SK-N-SH (cell line): ENCODE measurements at regions not wholly inside any gene's neighbourhood (a gene's known extent, or its start where the extent isn't known, plus 50 kb on each side); places are given as distances from the start of the nearest gene placed in this dataset.

Source experiments
- CTCF ChIA-PET: fragments of 300-600, 350-600 bp; formaldehyde crosslinking; extraction: SDS; loops from one replicate; lab custom pipeline; 2021; lab: Yijun Ruan, JAX
- POLR2A ChIA-PET: fragments of 350-600 bp; sonication (Branson Sonifier 250); formaldehyde crosslinking; extraction: SDS; loops from one replicate; lab custom pipeline; 2020; ENCODE audit warnings: antibody characterized with exemption, inconsistent platforms; lab: Yijun Ruan, JAX
- DNase-seq: peaks from one replicate; pipeline ENCODE4 v3.0.0; 2012
- H2AFZ ChIP-seq: fragments of 200-600 bp; sonication (generic); 2 replicates; pipeline ENCODE4 v1.8.1; 2016; ENCODE audit warnings: antibody characterized with exemption, mild to moderate bottlenecking, low read depth
- H3F3A ChIP-seq: fragments of 200-600 bp; sonication (generic); replicated peaks from 2 replicates; pipeline ENCODE3; 2016; ENCODE audit warnings: antibody characterized with exemption, mild to moderate bottlenecking; ENCODE audit not compliant: insufficient read depth
- H3K27ac ChIP-seq, 2 experiments: fragments of 200-500 bp in 1 of 2; fragments of 200-600 bp in 1 of 2; sonication (Bioruptor generic) in 1 of 2; sonication (generic), shearing (Covaris generic) in 1 of 2; 2 replicates each; pipeline versions ENCODE4 v1.5.1 to v1.6.1; 2014 to 2016; ENCODE audit warnings: low read depth in 2 of 2, inconsistent platforms in 1 of 2, low read length in 1 of 2, mild to moderate bottlenecking in 1 of 2, mixed read lengths in 1 of 2
- H3K27me3 ChIP-seq: fragments of 200-600 bp; sonication (generic), shearing (Covaris generic); 2 replicates; pipeline ENCODE4 v1.6.1; 2016; ENCODE audit warnings: mixed run types; ENCODE audit not compliant: insufficient read depth
- H3K36me3 ChIP-seq, 2 experiments: fragments of 200-500 bp in 1 of 2; fragments of 200-600 bp in 1 of 2; sonication (Bioruptor generic) in 1 of 2; sonication (generic) in 1 of 2; replicated peaks in 1 of 2; 2 replicates each; pipeline versions ENCODE3 to v1.5.1; 2014 to 2016; ENCODE audit warnings: low read length in 1 of 2, mild to moderate bottlenecking in 1 of 2; ENCODE audit not compliant: insufficient read depth in 2 of 2, control insufficient read depth in 1 of 2
- H3K4me1 ChIP-seq, 2 experiments: fragments of 200-500 bp in 1 of 2; fragments of 200-600 bp in 1 of 2; sonication (Bioruptor generic) in 1 of 2; sonication (generic), shearing (Covaris generic) in 1 of 2; 2 replicates each; pipeline versions ENCODE4 v1.5.1 to v1.6.1; 2014 to 2016; ENCODE audit warnings: low read depth in 1 of 2, low read length in 1 of 2, mixed run types in 1 of 2; ENCODE audit not compliant: insufficient read depth in 2 of 2, control insufficient read depth in 1 of 2
- H3K4me2 ChIP-seq: fragments of 200-600 bp; sonication (generic), shearing (Covaris generic); 2 replicates; pipeline ENCODE4 v1.6.1; 2017; ENCODE audit warnings: mixed run types
- H3K4me3 ChIP-seq, 2 experiments: fragments of 200-500 bp in 1 of 2; fragments of 200-600 bp in 1 of 2; sonication (Bioruptor generic) in 1 of 2; sonication (generic), shearing (Covaris generic) in 1 of 2; 2 replicates each; pipeline versions ENCODE4 v1.5.1 to v1.8.1; 2014 to 2016; ENCODE audit warnings: low read depth in 2 of 2, inconsistent platforms in 1 of 2, low read length in 1 of 2, mild to moderate bottlenecking in 1 of 2, mixed read lengths in 1 of 2, moderate library complexity in 1 of 2
- H3K79me2 ChIP-seq: fragments of 200-600 bp; sonication (generic); 2 replicates; pipeline ENCODE4 v1.8.1; 2017; ENCODE audit warnings: mild to moderate bottlenecking; ENCODE audit not compliant: insufficient read depth
- H3K9ac ChIP-seq: fragments of 200-600 bp; sonication (generic); 2 replicates; pipeline ENCODE4 v1.6.1; 2017; ENCODE audit warnings: mixed run types
- H3K9me2 ChIP-seq: fragments of 200-600 bp; sonication (generic); 2 replicates; pipeline ENCODE4 v1.6.1; 2017; ENCODE audit warnings: mixed run types
- H3K9me3 ChIP-seq: fragments of 200-600 bp; sonication (generic); 2 replicates; pipeline ENCODE4 v1.6.1; 2017; ENCODE audit warnings: mixed run types, mild to moderate bottlenecking, moderate library complexity
- H4K20me1 ChIP-seq: fragments of 200-600 bp; sonication (generic); 2 replicates; pipeline ENCODE4 v1.6.1; 2017; ENCODE audit warnings: mild to moderate bottlenecking, mixed run types; ENCODE audit not compliant: insufficient read depth
- CHD2 ChIP-seq: fragments of 150-350 bp; IDR thresholded peaks from 2 replicates; pipeline ENCODE4 v1.6.1; 2018; ENCODE audit warnings: low read length; ENCODE audit not compliant: partially characterized antibody
- EP300 ChIP-seq, 2 experiments: IDR thresholded peaks; 2 replicates each; pipeline versions ENCODE4 v1.4.0 to v1.6.1; 2012; ENCODE audit warnings: borderline replicate concordance in 1 of 2, low read depth in 1 of 2, low read length in 1 of 2
- FOSL2 ChIP-seq: IDR thresholded peaks from 2 replicates; pipeline ENCODE4 v1.4.0; 2012; ENCODE audit warnings: low read depth, mild to moderate bottlenecking, moderate library complexity, borderline replicate concordance
- FOXJ3 ChIP-seq: sonication (generic); formaldehyde crosslinking; IDR thresholded peaks from 2 replicates; pipeline ENCODE4 v1.5.1; 2020; ENCODE audit warnings: mild to moderate bottlenecking, missing genetic modification reagents
- JUND ChIP-seq: IDR thresholded peaks from 2 replicates; pipeline ENCODE4 v1.4.0; 2012
- MAX ChIP-seq: IDR thresholded peaks from 2 replicates; pipeline ENCODE4 v1.4.0; 2012; ENCODE audit warnings: low read depth
- MXI1 ChIP-seq: IDR thresholded peaks from 2 replicates; pipeline ENCODE4 v1.6.1; 2012; ENCODE audit warnings: mild to moderate bottlenecking, low read depth, low read length, improper control_type of control experiment
- NFIC ChIP-seq: IDR thresholded peaks from 2 replicates; pipeline ENCODE4 v1.4.0; 2012; ENCODE audit warnings: borderline replicate concordance
- POLR2AphosphoS5 ChIP-seq: IDR thresholded peaks from 2 replicates; pipeline ENCODE4 v1.6.1; 2012; ENCODE audit warnings: low read depth, low read length
- RAD21 ChIP-seq: IDR thresholded peaks from 2 replicates; pipeline ENCODE4 v1.6.1; 2012; ENCODE audit warnings: mild to moderate bottlenecking, low read length
- SIN3A ChIP-seq: IDR thresholded peaks from 2 replicates; pipeline ENCODE4 v1.6.1; 2012; ENCODE audit warnings: low read depth, mild to moderate bottlenecking, low read length, moderate library complexity, borderline replicate concordance
- SMC3 ChIP-seq: IDR thresholded peaks from 2 replicates; pipeline ENCODE4 v1.6.1; 2012; ENCODE audit warnings: low read depth, low read length, improper control_type of control experiment
- TAF1 ChIP-seq: IDR thresholded peaks from 2 replicates; pipeline ENCODE4 v1.6.1; 2012; ENCODE audit warnings: low read depth, mild to moderate bottlenecking, low read length, moderate library complexity, borderline replicate concordance
- TCF12 ChIP-seq: IDR thresholded peaks from 2 replicates; pipeline ENCODE4 v1.4.0; 2012
- USF1 ChIP-seq: IDR thresholded peaks from 2 replicates; pipeline ENCODE4 v1.4.0; 2012; ENCODE audit warnings: low read depth, borderline replicate concordance
- YY1 ChIP-seq: IDR thresholded peaks from 2 replicates; pipeline ENCODE4 v1.4.0; 2012; ENCODE audit warnings: low read depth, mild to moderate bottlenecking
- WGBS: methylation state at CpG from one replicate; pipeline ENCODE4 v1.1.6; 2017; ENCODE audit warnings: low lambda C conversion rate; 5-methylcytosine and 5-hydroxymethylcytosine counted together
- TF ChIP-seq, protein P1 (sequence below): IDR thresholded peaks from 2 replicates; pipeline ENCODE4 v1.6.1; 2012; ENCODE audit warnings: mild to moderate bottlenecking, low read depth, low read length, moderate library complexity
- TF ChIP-seq, protein P2 (sequence below): IDR thresholded peaks from 2 replicates; pipeline ENCODE4; 2012

DNA sequence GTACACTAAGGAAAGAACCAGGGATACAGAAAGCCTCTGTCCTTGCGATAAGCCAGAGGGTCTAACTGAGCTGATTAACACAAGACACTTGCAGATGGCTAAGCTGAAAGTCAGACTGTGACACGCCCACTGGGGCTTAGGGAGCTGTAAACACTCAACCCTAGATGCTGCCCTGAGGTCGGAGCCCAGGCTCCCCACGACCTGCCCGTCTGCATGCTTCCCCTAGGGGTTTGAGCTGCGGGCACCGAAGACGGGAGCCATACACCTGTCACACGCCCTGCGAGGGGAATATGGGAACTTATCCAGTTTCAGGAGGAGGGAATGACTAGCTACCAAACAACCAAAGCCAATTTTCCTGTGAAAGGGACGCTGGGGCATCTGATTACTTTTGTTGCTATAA lies 96.0 kb downstream of the HTR5A start:
- ChIA-PET CTCF (interaction anchor here (1.6 to 3.8 kb wide), 2 partner anchors 24 to 178 kb away, joined by 5 to 14 read pairs; no protein-coding TSS in a partner anchor), POLR2A (no interaction called here)
- Histone ChIP-seq H3K9me3 (no peaks in the 10 kb centered on the region), H3K27me3 (peaks cover 10% of the 10 kb centered on the region; the same call in 1 of the 2 replicates), H3K4me2 (no peak overlapping the region), H3K9ac (peak overlapping the region; percentile 6; the same call in 1 of the 2 replicates), H4K20me1 (no peaks in the 10 kb centered on the region), H2AFZ (no peak overlapping the region; the same call in 1 of the 2 replicates), H3K27ac (no peak overlapping the region), H3K36me3 (no peaks in the 10 kb centered on the region), H3K4me1 (no peaks in the 10 kb centered on the region), H3F3A (no peaks in the 10 kb centered on the region), H3K4me3 (no peak overlapping the region), H3K9me2 (no peaks in the 10 kb centered on the region), H3K79me2 (no peaks in the 10 kb centered on the region)
- TF ChIP-seq TAF1: no peak
- TF ChIP-seq FOXJ3 (CRISPR knock-in tag): no peak
- TF ChIP-seq SMC3: no peak
- no peak for TF ChIP-seq USF1
- no peak for TF ChIP-seq SIN3A
- no peak for TF ChIP-seq FOSL2
- TF ChIP-seq MXI1: no peak
- 26% methylated on average over 11 of the region's 11 CpGs for whole genome bisulfite sequencing
- no peak for DNase-seq

- Histone ChIP-seq H3K9ac (peak overlapping the region; percentile 6; the same call in 1 of the 2 replicates), H3F3A (no peaks in the 10 kb centered on the region), H3K27ac (no peak overlapping the region), H4K20me1 (no peaks in the 10 kb centered on the region), H2AFZ (no peak overlapping the region; the same call in 1 of the 2 replicates), H3K27me3 (peaks cover 10% of the 10 kb centered on the region; the same call in 1 of the 2 replicates), H3K4me1 (no peaks in the 10 kb centered on the region), H3K79me2 (no peaks in the 10 kb centered on the region), H3K36me3 (no peaks in the 10 kb centered on the region), H3K4me2 (no peak overlapping the region), H3K9me3 (no peaks in the 10 kb centered on the region), H3K9me2 (no peaks in the 10 kb centered on the region), H3K4me3 (no peak overlapping the region)
- TF ChIP-seq NFIC (no peak), RAD21 (no peak), MXI1 (no peak; the same call in 1 of the 2 replicates), EP300 (IDR thresholded peaks at IDR 0.05; ENCODE audit: borderline replicate concordance in 1 of 2, low read depth in 1 of 2, low read length in 1 of 2) (no peak), FOSL2 (peak; percentile 96), TCF12 (peak; percentile 78), YY1 (no peak), SIN3A (peak; percentile 80; the same call in 1 of the 2 replicates), POLR2AphosphoS5 (no peak), TAF1 (no peak), CHD2 (no peak), USF1 (peak; percentile 58; the same call in 1 of the 2 replicates), JUND (peak; percentile 82), MAX (peak; percentile 99)
- TF ChIP-seq, protein P1, sequence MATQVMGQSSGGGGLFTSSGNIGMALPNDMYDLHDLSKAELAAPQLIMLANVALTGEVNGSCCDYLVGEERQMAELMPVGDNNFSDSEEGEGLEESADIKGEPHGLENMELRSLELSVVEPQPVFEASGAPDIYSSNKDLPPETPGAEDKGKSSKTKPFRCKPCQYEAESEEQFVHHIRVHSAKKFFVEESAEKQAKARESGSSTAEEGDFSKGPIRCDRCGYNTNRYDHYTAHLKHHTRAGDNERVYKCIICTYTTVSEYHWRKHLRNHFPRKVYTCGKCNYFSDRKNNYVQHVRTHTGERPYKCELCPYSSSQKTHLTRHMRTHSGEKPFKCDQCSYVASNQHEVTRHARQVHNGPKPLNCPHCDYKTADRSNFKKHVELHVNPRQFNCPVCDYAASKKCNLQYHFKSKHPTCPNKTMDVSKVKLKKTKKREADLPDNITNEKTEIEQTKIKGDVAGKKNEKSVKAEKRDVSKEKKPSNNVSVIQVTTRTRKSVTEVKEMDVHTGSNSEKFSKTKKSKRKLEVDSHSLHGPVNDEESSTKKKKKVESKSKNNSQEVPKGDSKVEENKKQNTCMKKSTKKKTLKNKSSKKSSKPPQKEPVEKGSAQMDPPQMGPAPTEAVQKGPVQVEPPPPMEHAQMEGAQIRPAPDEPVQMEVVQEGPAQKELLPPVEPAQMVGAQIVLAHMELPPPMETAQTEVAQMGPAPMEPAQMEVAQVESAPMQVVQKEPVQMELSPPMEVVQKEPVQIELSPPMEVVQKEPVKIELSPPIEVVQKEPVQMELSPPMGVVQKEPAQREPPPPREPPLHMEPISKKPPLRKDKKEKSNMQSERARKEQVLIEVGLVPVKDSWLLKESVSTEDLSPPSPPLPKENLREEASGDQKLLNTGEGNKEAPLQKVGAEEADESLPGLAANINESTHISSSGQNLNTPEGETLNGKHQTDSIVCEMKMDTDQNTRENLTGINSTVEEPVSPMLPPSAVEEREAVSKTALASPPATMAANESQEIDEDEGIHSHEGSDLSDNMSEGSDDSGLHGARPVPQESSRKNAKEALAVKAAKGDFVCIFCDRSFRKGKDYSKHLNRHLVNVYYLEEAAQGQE: no peak
- TF ChIP-seq, protein P2, sequence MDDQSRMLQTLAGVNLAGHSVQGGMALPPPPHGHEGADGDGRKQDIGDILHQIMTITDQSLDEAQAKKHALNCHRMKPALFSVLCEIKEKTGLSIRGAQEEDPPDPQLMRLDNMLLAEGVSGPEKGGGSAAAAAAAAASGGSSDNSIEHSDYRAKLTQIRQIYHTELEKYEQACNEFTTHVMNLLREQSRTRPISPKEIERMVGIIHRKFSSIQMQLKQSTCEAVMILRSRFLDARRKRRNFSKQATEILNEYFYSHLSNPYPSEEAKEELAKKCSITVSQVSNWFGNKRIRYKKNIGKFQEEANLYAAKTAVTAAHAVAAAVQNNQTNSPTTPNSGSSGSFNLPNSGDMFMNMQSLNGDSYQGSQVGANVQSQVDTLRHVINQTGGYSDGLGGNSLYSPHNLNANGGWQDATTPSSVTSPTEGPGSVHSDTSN: peak; percentile 68
- WGBS: 34% methylated on average over 28 of the region's 28 CpGs
- POLR2A ChIA-PET: no interaction called here
- CTCF ChIA-PET: interaction anchor here (1.5 to 3.8 kb wide), 3 partner anchors 23 to 178 kb away, joined by 4 to 14 read pairs (median 5); no protein-coding TSS in a partner anchor
- no peak for DNase-seq
Observed at GRCh38 chr7:155166673-155167370, 96.7 kb downstream of the HTR5A start.
